HUES6 (cell line): ENCODE measurements at regions not wholly inside any gene's neighbourhood (a gene's known extent, or its start where the extent isn't known, plus 50 kb on each side); places are given as distances from the start of the nearest gene placed in this dataset.
"Not testable (repeated sequence)": the region's sequence is repeated elsewhere in the genome, so short reads cannot be mapped to it uniquely, and the experiment has no call there.

Source experiments
- H3K27ac ChIP-seq: 2 replicates; pipeline ENCODE4 v1.7.0; 2013; ENCODE audit warnings: low read depth, mild to moderate bottlenecking, low read length, inconsistent platforms
- H3K27me3 ChIP-seq: 2 replicates; pipeline ENCODE4 v1.6.1; 2013; ENCODE audit warnings: low read length; ENCODE audit not compliant: control insufficient read depth, insufficient read depth
- H3K36me3 ChIP-seq: 2 replicates; pipeline ENCODE4 v1.6.1; 2013; ENCODE audit warnings: low read length; ENCODE audit not compliant: control insufficient read depth, insufficient read depth
- H3K4me1 ChIP-seq: 2 replicates; pipeline ENCODE4 v1.6.1; 2013; ENCODE audit warnings: low read length; ENCODE audit not compliant: control insufficient read depth, insufficient read depth
- H3K4me3 ChIP-seq: 2 replicates; pipeline ENCODE4 v1.5.1; 2013; ENCODE audit warnings: low read depth, low read length
- H3K9ac ChIP-seq: one replicate; pipeline ENCODE4 v1.6.1; 2013; ENCODE audit warnings: mild to moderate bottlenecking, low read length
- H3K9me3 ChIP-seq: 2 replicates; pipeline ENCODE4 v1.6.1; 2013; ENCODE audit warnings: low read depth, low read length; ENCODE audit not compliant: control insufficient read depth, insufficient read depth

DNA sequence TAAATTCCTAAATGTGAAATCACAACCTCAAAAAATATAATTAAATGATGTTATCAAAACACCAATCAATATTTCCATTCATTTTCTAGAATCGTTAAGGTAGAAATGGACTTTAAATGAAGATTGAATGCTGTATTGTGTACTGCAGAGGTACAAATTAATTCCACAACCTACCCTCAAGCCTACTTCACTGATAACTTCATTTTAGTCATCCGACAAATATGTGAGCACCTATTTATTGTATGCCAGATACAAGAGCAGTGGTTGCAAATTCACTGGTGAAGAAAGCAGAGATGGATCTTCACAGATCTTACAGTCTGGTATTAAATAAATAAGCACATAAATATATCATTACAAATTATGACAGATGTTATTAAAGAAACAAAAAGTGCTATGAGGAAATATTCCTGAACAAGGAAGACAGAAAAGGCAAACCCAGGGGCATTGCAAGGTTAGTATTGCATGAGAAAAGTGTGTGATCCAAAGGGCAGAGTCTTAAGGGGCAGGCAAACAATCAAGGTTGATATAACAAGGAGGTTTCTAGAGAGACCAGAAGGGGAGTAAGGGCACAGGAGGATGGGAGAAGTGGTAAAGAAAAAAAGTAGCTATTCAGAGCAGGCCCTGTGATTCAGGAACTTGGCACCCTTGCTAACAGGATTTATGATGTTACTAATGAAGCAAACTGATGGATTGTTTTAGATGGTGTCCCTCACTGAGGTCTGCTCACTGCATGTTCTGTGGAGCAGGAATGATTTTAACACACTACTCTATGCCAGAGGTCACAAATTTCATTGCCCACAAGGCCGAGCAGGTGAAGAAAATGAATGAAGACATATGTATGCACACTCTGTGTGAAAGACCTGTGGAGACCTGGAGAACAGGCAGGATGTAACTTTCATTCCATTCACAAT is 128.0 kb upstream of the CCDC150 start:
- Histone ChIP-seq H3K4me3 (no peak overlapping the region), H3K4me1 (no peaks in the 10 kb centered on the region), H3K9ac (no peak overlapping the region), H3K36me3 (no peaks in the 10 kb centered on the region), H3K9me3 (no peaks in the 10 kb centered on the region), H3K27me3 (no peaks in the 10 kb centered on the region), H3K27ac (no peak overlapping the region)

DNA sequence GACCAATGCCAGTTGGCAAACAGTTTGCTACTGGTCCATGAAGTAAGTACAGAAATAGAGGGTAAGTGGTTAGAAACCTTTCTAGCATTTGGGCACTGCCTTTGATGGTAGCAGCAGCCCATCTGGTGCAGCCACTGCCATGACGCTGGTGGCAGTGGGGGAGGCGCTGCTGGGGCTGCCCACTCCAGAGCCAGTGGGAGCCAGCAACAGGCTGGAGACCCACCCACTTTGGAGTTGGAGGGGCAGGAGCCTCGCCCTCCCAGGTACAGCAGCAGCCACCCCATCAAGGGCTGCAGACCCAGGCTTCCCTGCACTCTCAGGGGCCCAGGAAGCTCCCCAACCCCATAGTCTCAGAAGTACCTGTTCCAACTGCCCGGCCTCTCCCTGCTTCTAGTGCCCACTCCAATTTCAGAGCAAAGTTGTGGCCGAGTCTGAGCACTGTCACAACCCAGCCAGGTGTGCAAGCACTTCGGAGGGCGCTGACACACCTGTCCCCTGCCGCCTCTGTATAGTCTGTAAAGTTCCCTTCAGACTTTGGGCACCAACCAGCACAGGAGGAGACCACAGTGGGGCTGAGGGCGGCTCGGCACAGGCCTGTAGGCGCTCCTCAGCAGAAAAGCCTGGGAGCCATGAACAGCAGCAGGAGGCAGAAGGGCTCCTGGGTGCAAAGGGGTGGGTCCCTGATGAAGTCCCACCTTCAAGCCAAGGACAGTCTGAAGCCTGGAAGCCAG is 125.6 kb upstream of the CCDC150 start:
- no peak overlapping the region for H3K27ac ChIP-seq
- H3K4me1 ChIP-seq, result no peaks in the 10 kb centered on the region
- no peaks in the 10 kb centered on the region for H3K27me3 ChIP-seq
- H3K9me3 ChIP-seq, result no peaks in the 10 kb centered on the region
- no peaks in the 10 kb centered on the region for H3K36me3 ChIP-seq
- no peak overlapping the region for H3K4me3 ChIP-seq
- no peak overlapping the region for H3K9ac ChIP-seq

DNA sequence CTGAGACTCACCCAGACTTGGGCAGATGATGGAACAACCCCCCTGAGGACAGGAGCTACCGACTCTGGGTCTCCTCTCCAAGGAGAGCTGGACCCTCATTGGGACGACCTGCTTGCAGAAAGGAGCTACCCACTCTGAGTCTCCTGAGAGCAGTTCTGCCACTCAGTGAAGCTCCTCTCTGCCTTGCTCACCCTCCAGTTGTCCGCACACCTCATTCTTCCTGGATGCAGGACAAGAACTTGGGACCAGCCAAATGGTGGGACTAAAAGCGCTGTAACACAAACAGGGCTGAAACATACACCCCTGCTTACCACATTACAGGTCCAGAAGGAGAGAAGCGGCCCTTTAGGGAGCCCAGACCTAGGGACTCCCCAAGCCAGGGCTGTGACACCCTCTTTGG is 124.9 kb upstream of the CCDC150 start:
- Histone ChIP-seq H3K9ac (no peak overlapping the region), H3K36me3 (no peaks in the 10 kb centered on the region), H3K4me3 (no peak overlapping the region), H3K27ac (no peak overlapping the region), H3K9me3 (no peaks in the 10 kb centered on the region), H3K27me3 (no peaks in the 10 kb centered on the region), H3K4me1 (no peaks in the 10 kb centered on the region)

DNA sequence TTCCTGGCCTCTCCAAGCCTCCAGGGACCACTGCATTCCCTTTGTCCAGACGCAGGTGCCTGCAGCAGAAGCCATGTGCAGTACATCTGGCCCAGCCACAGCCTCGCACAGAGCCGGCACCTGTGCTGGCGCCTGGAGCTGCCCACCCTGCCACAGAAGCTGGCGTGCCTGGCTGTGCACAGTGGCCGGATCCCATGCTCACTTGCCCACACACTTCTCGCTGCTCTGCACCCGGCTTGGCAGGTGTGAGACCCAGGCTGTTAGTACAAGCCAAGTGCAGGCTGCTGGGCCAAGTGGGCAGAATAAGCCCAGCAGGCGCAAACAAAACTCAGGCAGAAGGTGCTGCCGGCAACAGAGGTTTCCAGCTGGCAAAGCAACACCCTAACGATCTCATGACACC is 124.5 kb upstream of the CCDC150 start:
- Histone ChIP-seq H3K9ac (no peak overlapping the region), H3K4me3 (no peak overlapping the region), H3K4me1 (no peaks in the 10 kb centered on the region), H3K27ac (no peak overlapping the region), H3K27me3 (no peaks in the 10 kb centered on the region), H3K9me3 (no peaks in the 10 kb centered on the region), H3K36me3 (no peaks in the 10 kb centered on the region)

DNA sequence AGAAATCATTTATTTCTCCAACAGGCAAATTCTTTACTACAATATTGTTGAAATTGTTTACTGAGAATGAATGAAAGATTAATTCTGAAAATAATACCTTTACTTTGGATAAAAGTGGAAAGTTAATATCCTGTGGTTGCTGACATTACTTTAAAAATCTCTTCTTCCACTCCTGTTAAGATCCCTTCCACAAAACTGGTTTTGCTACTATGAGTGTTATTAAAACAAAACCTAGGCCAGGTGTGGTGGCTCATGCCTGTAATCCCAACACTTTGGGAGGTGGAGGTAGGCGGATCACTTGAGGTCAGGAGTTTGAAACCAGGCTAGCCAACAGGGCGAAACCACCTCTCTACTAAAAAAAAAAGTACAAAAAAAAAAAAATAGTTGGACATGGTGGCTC is 123.9 kb upstream of the CCDC150 start:
- Histone ChIP-seq H3K36me3 (no peaks in the 10 kb centered on the region), H3K9me3 (no peaks in the 10 kb centered on the region), H3K27ac (no peak overlapping the region), H3K9ac (no peak overlapping the region), H3K4me3 (no peak overlapping the region), H3K4me1 (no peaks in the 10 kb centered on the region), H3K27me3 (no peaks in the 10 kb centered on the region)

DNA sequence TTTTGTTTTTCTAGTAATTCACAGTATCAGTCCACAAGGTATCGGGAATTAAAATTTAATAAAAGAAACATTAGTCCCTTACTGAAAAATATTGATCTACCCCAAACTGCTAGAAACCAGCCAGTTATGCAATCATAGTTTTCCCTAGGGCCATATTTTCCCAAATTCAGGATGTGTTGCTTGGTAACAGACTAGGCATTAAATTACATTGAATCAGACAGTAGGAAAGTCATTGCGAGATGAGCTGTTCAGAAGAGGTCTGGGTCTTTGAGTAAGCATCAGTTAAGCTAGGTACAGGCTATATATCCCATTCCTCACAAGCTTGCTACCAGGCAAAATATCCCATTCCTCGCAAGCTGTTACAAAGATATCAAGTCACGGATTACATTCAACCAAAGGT is 123.0 kb upstream of the CCDC150 start:
- Histone ChIP-seq H3K4me1 (no peaks in the 10 kb centered on the region), H3K36me3 (no peaks in the 10 kb centered on the region), H3K27ac (no peak overlapping the region), H3K4me3 (no peak overlapping the region), H3K9ac (no peak overlapping the region), H3K27me3 (no peaks in the 10 kb centered on the region), H3K9me3 (no peaks in the 10 kb centered on the region)

DNA sequence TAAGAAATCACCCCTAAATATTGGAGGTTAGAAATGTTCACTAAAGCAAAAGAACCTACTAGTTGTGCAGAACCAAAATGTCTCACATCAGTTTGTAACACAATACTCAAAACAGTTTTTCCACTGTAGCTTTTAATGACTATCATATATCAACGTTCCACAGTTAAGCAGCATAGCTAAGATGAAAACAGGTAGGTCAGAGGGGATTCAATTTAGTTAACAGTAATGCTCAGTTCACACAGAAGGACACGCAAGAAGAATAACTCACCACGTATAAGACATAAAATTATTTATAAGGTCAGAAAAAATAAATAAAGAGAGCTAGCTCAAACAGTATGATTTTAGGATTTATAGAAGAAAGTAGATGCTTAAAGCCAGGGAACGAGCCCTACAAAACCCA is 118.9 kb upstream of the CCDC150 start:
- no peaks in the 10 kb centered on the region for H3K4me1 ChIP-seq
- H3K9me3 ChIP-seq, result no peaks in the 10 kb centered on the region
- H3K36me3 ChIP-seq, result no peaks in the 10 kb centered on the region
- no peak overlapping the region for H3K9ac ChIP-seq
- H3K4me3 ChIP-seq, result no peak overlapping the region
- no peak overlapping the region for H3K27ac ChIP-seq
- H3K27me3 ChIP-seq, result no peaks in the 10 kb centered on the region

DNA sequence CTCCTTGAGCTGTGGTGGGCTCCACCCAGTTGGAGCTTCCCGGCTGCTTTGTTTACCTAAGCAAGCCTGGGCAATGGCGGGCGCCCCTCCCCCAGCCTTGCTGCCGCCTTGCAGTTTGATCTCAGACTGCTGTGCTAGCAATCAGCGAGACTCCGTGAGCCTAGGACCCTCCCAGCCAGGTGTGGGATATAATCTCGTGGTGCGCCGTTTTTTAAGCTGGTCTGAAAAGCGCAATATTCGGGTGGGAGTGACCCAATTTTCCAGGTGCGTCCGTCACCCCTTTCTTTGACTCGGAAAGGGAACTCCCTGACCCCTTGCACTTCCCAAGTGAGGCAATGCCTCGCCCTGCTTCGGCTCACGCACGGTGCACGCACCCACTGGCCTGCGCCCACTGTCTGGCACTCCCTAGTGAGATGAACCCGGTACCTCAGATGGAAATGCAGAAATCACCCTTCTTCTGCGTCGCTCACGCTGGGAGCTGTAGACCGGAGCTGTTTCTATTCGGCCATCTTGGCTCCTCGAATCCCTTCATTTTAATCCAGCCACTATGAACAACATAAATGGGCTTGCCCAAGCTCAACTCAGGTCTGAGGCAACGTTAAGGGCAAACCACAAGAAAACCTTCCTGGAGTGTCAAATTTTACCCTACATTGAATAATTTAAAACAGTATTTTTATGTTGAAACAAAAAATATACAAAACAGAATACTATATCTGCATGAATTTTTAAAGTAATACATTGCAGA is 112.4 kb upstream of the CCDC150 start:
- not testable (repeated sequence) for H3K36me3 ChIP-seq, H3K27ac ChIP-seq, H3K9me3 ChIP-seq, H3K4me1 ChIP-seq, H3K27me3 ChIP-seq
- Histone ChIP-seq H3K4me3 (peak overlapping the region; percentile 35; the same call in 1 of the 2 replicates), H3K9ac (peak overlapping the region; percentile 58)

DNA sequence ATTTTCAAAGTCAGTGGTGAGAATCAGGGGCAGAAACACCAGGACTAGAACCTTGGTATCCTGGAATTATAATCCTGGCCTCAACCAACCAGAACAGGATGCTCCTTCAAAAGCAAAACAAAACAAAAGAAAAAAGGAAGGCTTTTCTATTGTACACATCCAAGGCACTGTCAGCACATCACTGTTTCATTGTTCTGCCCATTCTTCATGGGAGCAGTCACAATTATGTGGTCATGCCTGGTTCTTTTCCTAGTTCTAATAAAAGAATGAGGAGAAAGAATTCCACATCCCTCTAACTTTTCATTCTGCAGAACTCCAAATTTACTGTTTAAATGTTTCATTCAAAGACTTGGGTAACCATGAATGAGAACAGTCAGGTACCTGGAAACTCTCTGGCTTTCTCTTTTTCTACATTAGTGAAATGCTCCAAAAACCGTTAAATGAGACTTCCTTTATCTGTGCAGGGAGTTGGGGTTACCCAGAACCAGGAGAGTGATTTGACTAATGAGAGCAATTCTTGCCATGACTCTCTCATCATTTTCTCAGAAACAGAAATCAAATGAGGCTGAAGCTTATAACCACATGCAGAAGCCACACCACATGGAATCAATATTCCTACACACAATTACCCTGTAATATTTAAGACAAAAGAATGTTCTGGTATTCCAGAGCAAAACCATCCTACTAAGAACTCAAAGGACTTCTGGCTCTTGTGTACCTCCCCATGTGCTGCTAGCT is 110.9 kb upstream of the CCDC150 start:
- H3K4me3 ChIP-seq, result no peak overlapping the region

DNA sequence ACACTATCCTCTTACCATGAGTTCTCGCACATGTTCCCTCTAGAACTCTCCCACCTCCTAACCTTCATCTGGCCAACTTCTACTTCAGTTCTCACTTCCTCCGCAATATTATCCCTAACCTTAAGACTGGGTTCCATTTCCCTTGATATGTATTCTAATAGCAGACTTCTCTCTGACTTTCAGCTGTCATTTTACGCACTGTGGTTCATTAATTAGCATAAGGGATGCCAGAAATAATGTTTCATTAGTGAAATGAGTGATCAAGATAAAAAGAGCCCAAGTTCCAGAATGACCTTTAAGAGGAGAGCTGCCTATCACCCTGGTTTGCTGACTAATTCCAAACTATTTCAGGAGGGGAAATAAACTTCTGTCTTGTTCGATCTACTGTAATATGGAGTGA is 108.6 kb upstream of the CCDC150 start:
- H3K27me3 ChIP-seq, result no peaks in the 10 kb centered on the region
- H3K4me1 ChIP-seq, result peaks cover 5% of the 10 kb centered on the region; the same call in 1 of the 2 replicates
- no peak overlapping the region for H3K9ac ChIP-seq
- no peak overlapping the region for H3K4me3 ChIP-seq
- H3K9me3 ChIP-seq, result no peaks in the 10 kb centered on the region
- H3K36me3 ChIP-seq, result no peaks in the 10 kb centered on the region
- no peak overlapping the region for H3K27ac ChIP-seq

More for the DNA sequence above, 110.9 kb upstream of the CCDC150 start:
- H3K9me3 ChIP-seq, result no peaks in the 10 kb centered on the region
- H3K27me3 ChIP-seq, result no peaks in the 10 kb centered on the region
- no peak overlapping the region for H3K9ac ChIP-seq
- no peaks in the 10 kb centered on the region for H3K4me1 ChIP-seq
- H3K36me3 ChIP-seq, result no peaks in the 10 kb centered on the region
- no peak overlapping the region for H3K27ac ChIP-seq
